NCI-H1105 treated with DMSO at 0.1 percent for 48 hours (cell line): ENCODE measurements at regions not wholly inside any gene's neighbourhood (a gene's known extent, or its start where the extent isn't known, plus 50 kb on each side); places are given as distances from the start of the nearest gene placed in this dataset.
A peak's percentile ranks its signal among the peaks of the same experiment; 100 is the strongest.

Experiments
- DNase-seq: peaks from one replicate; lab custom pipeline; 2025; lab: John Stamatoyannopoulos, UW

DNA sequence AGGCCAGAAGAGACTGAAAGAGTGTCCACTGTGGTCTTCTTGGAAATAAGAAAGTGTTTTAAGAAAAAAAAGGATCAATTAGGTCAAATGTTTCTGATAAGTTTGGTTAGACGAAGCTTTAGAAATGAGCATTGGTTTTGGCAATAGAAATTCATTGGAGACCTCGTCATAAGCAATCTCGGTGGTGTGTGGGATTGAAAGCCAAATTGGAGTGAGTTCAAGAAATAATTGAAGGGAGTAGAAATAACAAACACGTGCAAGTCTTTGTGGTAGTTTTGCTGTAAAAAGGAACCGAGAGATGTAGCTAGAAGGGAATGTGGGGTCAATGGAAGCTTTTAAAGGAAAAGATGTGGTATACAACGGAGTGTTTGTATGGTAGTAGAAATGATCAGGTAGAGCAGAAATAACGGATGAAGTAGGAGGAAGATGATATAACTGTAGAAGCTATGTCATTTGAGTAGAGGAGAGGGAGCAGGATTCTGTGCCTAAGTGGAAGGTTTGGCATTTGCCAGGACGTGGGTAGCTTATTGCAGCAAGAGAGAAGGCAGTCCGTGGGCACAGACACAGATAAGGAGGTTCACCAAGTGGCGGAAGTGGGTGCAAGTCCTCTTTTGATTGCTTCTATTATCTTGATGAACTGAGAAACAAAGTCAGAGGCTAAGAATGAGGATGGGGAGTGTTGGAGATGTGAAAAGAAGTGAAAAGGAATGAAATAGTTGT lies 146.2 kb downstream of the DACT1 start:
- DNase-seq = peak; percentile 40

GRCh38 chr14:58784931-58785330 lies 147.2 kb downstream of the DACT1 start:
- no peak for DNase-seq

DNA sequence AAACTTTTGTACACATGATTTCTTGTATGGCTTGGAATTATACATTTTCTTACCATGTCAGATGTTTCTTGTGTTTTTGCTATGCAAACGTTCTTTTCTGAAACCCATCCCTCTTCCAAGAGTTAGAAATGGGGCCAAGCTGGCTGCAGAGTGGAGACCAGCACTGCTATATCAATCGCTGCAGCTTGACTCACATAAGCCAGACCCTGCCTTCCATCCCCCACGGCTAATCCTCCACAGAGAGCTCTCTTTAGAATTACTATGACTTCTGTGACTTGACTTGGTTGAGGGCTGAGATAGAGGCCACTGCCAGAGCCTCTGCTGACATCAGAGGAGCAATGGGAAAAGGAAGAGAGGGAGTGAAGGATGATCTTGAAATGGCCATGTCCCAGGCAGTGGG lies 147.9 kb downstream of the DACT1 start:
- no peak for DNase-seq

DNA sequence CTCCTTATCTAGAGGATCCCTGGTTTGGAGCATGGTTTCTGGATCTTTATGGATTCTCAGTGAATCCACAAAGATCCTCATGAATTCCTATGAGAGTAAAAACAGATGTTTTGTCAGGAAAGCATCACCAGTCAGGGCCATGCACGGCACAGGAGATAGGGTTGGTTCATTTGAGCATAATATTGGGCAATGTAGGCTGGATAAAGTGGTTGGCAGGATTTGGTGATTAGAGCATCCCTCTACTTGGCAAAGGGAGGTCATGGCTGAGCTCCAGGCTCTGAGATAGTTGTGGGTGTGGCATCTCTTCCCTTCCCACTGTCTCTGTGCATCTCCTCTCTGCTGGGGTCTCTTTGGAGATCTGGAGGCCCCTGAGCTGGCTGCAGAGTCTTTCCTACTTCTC lies 149.8 kb downstream of the DACT1 start:
- DNase-seq = no peak

GRCh38 chr14:58788655-58789503 lies 151.1 kb downstream of the DACT1 start:
- no peak for DNase-seq

DNA sequence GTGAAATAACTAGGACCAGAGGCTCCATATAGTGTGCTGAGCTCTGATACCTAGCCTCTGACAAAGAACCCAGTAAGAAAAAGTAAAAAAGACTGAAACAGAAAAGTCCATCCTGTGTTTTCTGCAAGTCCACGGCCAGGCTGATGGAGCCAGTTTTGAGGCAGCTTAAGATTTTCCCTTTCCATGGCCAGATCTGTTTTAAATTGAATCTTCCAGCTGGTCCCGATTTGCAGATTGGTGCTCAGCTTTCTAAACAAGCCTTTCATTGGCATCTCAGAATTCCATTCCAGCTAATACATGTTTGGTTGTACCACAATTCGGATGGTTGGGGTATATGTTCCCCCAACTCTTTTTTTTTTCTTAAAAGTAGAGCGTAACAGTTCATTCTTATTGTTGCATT lies 152.0 kb downstream of the DACT1 start:
- DNase-seq = no peak

- no peak for DNase-seq
Observed at GRCh38 chr14:58792416-58792815, 154.7 kb downstream of the DACT1 start.

DNA sequence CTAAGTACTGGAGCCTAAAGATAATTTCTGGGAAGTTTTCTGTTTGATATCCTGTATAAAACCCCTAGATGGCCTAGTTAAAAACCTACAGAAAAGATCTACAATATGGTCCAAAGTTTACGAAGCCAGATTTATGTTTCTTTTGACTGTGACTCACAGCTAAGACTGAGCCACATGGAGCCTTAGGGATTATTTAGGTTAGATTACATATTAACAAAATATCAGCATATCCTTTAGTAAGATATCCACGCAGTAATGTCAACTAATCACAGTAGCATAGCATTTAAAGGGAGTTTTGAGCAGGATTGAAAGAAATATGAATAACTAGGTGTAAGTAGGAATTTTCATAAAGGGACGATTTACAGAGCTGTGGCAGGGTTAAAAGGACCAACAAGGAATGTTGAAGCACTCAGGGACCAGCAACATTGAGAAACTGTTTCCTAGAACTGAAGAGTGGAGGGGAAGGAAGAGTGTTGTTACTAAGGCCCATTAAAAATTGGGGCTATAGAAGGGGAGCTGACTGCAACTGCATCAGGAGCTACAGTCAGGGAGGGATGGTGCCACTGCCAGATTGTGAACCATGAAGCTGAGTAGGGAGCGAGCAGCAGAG lies 155.5 kb downstream of the DACT1 start:
- DNase-seq = no peak

GRCh38 chr14:58794993-58795762 lies 157.4 kb downstream of the DACT1 start:
- no peak for DNase-seq

- no peak for DNase-seq
Observed at GRCh38 chr14:58796242-58797009, 158.7 kb downstream of the DACT1 start.

DNA sequence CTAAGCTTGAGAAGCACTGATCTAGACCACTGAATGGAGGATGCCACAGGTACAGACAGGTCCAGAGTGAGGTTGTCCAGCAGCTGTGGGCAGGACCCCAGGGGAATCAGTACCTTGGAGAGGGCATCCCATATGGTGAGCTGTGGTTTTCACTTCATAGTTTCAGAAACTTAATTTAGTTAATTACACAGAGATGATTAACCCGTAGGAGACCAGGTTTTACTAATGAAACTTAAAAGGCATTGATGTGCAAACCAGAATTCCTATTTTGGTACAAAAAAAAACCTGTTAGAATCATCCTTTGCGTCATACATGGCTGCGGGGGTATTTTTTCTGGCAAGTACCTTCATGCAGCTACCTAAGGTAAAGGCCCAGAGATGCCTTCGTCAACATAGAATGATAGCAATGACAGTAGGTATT lies 159.3 kb downstream of the DACT1 start:
- no peak for DNase-seq

GRCh38 chr14:58798173-58798572 lies 160.4 kb downstream of the DACT1 start:
- DNase-seq = no peak

DNA sequence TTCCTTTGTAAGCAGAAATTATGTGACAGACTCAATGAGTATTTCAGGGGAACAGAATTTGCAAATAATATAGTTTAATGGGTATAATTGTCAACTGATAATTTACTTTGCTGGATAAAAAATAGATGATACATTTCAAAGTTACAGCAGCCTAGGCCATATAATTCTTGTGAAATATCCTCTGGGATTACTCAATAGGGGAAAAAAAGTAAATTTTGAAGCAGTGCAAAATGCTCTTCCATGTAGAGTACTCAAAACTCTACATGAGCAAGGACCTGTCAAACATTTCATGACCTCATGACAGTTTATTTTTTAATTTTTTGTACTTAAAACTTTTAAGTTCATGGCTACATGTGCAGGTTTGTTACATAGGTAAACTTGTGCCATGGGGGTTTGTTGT lies 163.3 kb downstream of the DACT1 start:
- no peak for DNase-seq

GRCh38 chr14:58805057-58805456 lies 167.3 kb downstream of the DACT1 start:
- DNase-seq = peak; percentile 62

GRCh38 chr14:58805605-58806409 lies 168.0 kb downstream of the DACT1 start:
- DNase-seq = peak; percentile 99

DNA sequence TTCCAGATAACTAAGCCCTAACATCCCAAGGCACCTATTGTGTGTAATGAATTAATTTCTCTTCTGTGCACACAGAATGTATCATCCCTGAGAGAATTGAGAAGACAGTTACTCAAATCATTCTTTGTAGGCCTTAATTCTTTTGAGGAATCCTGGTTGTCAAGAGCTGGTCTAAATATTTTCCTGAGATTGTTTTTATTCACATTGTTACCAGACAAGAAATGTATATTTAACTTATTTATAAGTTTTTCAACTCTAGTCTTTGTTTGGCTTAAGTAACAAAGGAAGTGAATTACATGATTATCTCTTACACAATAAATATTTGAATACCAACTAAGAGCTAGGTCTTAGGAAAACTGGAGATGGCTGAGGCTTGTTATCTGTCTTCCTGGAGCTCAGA lies 169.4 kb downstream of the DACT1 start:
- no peak for DNase-seq

DNA sequence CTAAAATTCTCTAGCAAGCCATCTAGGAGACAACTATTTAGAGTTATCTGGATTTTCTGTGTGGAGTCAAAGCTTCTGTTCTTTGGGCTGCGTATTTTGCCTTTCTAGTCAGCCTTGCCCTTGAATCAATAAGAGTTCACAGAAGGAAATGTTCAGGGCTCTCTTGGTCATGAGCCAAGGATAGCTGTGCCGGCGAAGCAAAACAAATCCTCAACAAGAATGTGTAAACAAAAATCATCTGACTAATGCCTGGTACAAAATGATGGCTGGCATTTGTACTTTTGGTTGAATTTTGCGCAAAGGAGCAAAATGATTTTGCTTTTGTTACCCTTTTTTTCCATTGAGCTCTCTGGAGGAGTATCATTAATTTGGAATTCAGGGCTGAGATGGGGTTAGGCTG lies 171.1 kb downstream of the DACT1 start:
- DNase-seq = peak; percentile 88

GRCh38 chr14:58809520-58809919 lies 171.8 kb downstream of the DACT1 start:
- DNase-seq = no peak

DNA sequence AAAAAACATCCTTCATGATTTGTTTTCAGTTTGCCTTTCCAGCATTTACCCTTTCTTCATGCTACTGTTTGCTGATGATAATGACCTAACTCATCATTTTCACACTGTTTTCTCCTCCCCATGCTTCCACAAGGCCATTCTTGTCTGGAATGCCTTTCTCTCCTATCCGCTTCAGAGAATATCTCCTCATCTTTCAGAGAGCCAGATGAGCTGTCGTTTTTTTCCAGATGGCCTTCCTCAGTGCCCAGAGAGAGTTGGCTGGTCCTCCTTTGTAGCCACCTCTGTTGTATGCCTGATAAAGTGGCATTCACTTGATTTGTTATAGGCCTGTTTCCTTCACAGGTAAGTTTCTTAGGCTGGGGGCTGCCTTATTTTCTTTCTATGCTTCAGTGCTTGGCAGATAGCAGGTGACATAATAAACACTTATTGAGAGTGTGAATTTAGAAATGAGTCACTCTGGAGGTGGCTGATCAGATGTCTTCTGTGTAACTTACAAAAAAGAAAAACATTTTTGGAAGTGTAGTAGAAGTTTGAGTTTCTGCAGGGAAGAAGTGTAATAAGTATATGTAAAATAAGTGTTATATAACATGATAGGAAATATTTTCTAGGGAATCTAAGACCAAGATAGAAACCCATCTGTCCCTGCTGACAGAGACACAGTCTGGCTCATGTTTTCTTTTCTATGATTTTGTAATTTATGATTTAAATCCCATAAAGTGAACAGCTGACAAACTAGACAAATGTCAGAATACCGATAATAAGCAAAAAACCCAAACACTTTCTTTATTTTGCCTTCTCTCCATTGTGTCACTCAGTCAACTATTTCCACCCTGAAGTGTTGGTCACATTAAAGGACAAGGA lies 174.5 kb downstream of the DACT1 start:
- no peak for DNase-seq

- no peak for DNase-seq
Observed at GRCh38 chr14:58813745-58814144, 176.0 kb downstream of the DACT1 start.
